ENCODE measurements at regions not wholly inside any gene's neighbourhood (a gene's known extent, or its start where the extent isn't known, plus 50 kb on each side); places are given as distances from the start of the nearest gene placed in this dataset.

GRCh38 chr11:115911613-115912346 is 407.6 kb upstream of the CADM1 start:
- H3K27me3 Mint-ChIP-seq (ENCODE audit: unreplicated experiment), result no peaks in the 10 kb centered on the region
- DNase-seq, result no peak
- H3K36me3 Mint-ChIP-seq (ENCODE audit: unreplicated experiment), result no peaks in the 10 kb centered on the region
- H3K9me3 Mint-ChIP-seq (ENCODE audit: unreplicated experiment), result peaks cover 4% of the 10 kb centered on the region
- no peak overlapping the region for H3K27ac Mint-ChIP-seq (ENCODE audit: unreplicated experiment)
- H3K4me3 Mint-ChIP-seq (ENCODE audit: unreplicated experiment), result no peak overlapping the region
- TF ChIP-seq, protein P1, sequence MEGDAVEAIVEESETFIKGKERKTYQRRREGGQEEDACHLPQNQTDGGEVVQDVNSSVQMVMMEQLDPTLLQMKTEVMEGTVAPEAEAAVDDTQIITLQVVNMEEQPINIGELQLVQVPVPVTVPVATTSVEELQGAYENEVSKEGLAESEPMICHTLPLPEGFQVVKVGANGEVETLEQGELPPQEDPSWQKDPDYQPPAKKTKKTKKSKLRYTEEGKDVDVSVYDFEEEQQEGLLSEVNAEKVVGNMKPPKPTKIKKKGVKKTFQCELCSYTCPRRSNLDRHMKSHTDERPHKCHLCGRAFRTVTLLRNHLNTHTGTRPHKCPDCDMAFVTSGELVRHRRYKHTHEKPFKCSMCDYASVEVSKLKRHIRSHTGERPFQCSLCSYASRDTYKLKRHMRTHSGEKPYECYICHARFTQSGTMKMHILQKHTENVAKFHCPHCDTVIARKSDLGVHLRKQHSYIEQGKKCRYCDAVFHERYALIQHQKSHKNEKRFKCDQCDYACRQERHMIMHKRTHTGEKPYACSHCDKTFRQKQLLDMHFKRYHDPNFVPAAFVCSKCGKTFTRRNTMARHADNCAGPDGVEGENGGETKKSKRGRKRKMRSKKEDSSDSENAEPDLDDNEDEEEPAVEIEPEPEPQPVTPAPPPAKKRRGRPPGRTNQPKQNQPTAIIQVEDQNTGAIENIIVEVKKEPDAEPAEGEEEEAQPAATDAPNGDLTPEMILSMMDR (IDR thresholded peaks at IDR 0.05; ENCODE audit: partially characterized antibody, unreplicated experiment), result no peak
- H3K4me1 Mint-ChIP-seq (ENCODE audit: low read depth, unreplicated experiment), result peaks cover 28% of the 10 kb centered on the region

GRCh38 chr11:115910379-115910778 is 406.2 kb upstream of the CADM1 start:
- Mint-ChIP-seq H3K27me3 (ENCODE audit: unreplicated experiment) (peaks cover 2% of the 10 kb centered on the region), H3K9me3 (ENCODE audit: unreplicated experiment) (peaks cover 4% of the 10 kb centered on the region), H3K36me3 (ENCODE audit: unreplicated experiment) (no peaks in the 10 kb centered on the region), H3K4me1 (ENCODE audit: low read depth, unreplicated experiment) (peaks cover 35% of the 10 kb centered on the region), H3K27ac (ENCODE audit: unreplicated experiment) (no peak overlapping the region), H3K4me3 (ENCODE audit: unreplicated experiment) (no peak overlapping the region)
- no peak for DNase-seq
- TF ChIP-seq, protein P1 (IDR thresholded peaks at IDR 0.05; ENCODE audit: partially characterized antibody, unreplicated experiment), result no peak

- no peaks in the 10 kb centered on the region for H3K36me3 Mint-ChIP-seq (ENCODE audit: unreplicated experiment)
- no peaks in the 10 kb centered on the region for H3K9me3 Mint-ChIP-seq (ENCODE audit: unreplicated experiment)
- H3K27me3 Mint-ChIP-seq (ENCODE audit: unreplicated experiment), result peaks cover 2% of the 10 kb centered on the region
- peak overlapping the region; percentile 44 for H3K4me3 Mint-ChIP-seq (ENCODE audit: unreplicated experiment)
- DNase-seq, result no peak
- peak overlapping the region; percentile 84 for H3K27ac Mint-ChIP-seq (ENCODE audit: unreplicated experiment)
- TF ChIP-seq, protein P1 (IDR thresholded peaks at IDR 0.05; ENCODE audit: partially characterized antibody, unreplicated experiment), result no peak
- H3K4me1 Mint-ChIP-seq (ENCODE audit: low read depth, unreplicated experiment), result peaks cover 31% of the 10 kb centered on the region
These were observed 402.0 kb upstream of the CADM1 start for GRCh38 chr11:115906171-115906570.

DNA sequence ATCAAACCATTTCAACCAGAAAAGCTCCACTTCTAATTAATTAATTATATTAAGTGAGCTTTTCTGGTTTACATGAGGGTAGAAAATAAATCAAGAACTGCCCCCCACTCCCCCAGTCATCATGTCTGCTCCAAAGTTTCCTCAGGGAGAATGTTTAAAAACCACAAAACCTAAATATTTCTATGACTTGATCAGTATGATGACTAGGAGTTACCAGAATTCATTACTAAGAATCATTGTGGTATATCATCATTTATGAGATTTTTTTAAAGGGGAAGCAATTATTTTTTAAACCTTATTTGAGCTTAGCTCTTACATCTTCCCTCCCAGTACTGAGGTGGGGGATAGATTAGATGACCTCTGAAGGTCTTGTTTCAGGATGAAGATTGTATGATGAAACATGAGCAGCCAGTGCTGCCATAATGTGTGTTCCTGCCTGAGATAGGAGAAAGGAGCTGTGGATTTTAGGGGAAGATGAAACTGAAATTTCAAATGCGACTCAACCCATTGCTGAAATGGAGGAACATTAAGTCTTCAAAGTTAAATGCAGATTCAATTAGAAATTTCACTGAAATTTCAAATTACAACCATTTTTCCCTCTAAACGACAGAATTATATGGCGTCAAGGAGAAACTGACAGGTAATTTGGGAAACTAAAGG is 401.3 kb upstream of the CADM1 start:
- DNase-seq, result no peak

More for the DNA sequence above, 401.3 kb upstream of the CADM1 start:
- Mint-ChIP-seq H3K9me3 (ENCODE audit: unreplicated experiment) (no peaks in the 10 kb centered on the region), H3K36me3 (ENCODE audit: unreplicated experiment) (no peaks in the 10 kb centered on the region), H3K27me3 (ENCODE audit: unreplicated experiment) (peaks cover 2% of the 10 kb centered on the region), H3K4me3 (ENCODE audit: unreplicated experiment) (no peak overlapping the region), H3K4me1 (ENCODE audit: low read depth, unreplicated experiment) (peaks cover 28% of the 10 kb centered on the region), H3K27ac (ENCODE audit: unreplicated experiment) (peak overlapping the region; percentile 84)
- TF ChIP-seq, protein P1 (IDR thresholded peaks at IDR 0.05; ENCODE audit: partially characterized antibody, unreplicated experiment), result no peak
